Stimulated activated naive CD4-positive, alpha-beta T cell (primary cell): ENCODE measurements at regions not wholly inside any gene's neighbourhood (a gene's known extent, or its start where the extent isn't known, plus 50 kb on each side); places are given as distances from the start of the nearest gene placed in this dataset.
"Not testable (repeated sequence)": the region's sequence is repeated elsewhere in the genome, so short reads cannot be mapped to it uniquely, and the experiment has no call there.

Experiments used
- DNase-seq, 6 experiments: peaks; one replicate each; lab custom pipeline; 2025; lab: John Stamatoyannopoulos, UW

DNA sequence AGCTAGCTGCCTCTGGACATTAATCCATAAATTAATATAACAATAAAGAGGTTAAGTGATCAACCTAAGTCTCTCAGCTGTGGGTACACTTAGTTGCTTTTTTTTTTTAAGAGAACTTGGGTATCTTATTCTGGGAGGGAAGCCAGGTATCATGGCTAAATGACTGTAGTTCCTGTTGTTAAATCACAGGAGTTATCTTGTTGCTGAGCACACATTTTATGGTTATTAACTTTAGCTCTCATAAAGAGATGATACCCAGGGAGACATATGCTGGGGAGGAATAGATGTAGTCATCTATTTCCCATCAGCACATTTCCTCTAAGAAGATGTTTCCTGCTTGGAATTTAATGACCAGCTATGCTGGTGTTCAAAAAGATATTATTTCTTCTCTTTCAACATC lies 227.8 kb downstream of the PTGER3 start:
- no peak for DNase-seq

DNA sequence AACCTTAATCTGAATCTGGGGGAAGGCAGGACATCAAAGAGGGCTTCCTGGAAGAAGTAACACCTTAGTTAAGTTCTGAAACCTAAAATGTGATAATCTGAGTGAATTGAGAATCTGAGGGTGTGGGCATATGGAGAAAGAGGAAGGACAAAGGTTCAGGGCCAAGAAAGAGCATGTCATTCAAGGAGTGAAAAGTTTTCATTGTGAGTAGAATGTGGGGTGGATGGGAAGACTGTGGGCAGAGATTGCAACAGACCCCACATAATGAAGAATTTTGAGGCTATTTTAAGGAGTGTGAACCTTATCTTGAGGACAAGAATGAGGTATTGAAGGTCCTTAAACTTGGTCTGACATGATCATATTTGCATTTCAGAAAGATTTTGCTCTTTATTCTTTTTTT lies 227.2 kb downstream of the PTGER3 start:
- DNase-seq = no peak

DNA sequence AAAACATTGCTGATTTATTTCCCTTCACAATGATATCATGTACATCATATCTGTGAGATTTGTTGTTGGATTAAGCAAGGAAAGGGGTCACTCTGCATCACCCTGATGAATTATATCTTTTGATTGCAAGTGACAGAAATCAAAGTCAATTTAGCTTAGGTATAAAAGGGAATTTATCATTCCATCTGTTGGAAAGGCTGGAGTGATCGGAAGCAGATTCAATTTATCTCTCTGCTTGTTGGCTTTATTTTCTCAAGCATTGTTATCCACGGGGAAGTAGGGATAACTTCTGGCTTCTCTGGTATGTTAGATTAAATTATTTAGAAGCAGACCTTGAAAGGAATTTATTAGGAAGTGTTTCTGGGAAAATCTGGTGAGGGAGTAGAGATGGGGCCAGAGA lies 226.6 kb downstream of the PTGER3 start:
- no peak for DNase-seq

DNA sequence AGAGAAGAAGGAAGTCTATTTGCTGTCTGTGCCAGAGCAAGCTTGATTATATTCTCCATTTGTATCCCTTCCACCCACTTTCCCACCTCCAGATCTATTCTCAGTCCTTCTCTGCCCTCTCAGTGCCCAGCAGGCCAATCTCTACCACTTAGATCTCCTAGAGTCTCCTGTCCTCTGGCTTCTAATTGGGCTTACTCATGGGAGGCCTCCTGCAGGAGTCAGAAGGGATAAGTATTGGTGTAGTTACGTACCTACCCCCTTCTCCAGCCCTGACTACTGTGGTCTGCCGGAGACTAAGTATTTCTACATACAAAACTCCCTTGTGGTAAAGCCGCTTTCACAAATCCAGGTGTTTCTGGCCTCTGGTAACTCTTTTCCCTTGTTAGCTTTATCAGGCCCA lies 221.2 kb downstream of the PTGER3 start:
- no peak for DNase-seq

DNA sequence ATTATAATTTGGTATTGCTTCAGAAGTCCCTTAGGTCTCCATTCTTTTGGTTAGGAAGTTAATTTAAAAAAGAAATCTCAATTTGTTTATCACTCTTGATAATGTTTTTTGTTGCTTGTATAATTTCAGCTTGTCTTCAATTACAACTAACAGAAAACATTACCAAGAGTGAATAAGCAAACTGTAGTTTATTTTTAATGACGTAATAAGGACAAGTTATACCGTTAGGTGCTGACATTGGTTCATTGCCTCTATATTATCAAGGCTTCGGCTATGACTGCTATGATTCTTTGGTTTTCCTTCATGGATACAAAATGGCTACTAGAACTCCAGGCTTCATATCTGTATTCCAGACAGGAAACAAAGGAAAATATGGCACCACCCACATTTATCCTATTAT lies 220.6 kb downstream of the PTGER3 start:
- no peak for DNase-seq

DNA sequence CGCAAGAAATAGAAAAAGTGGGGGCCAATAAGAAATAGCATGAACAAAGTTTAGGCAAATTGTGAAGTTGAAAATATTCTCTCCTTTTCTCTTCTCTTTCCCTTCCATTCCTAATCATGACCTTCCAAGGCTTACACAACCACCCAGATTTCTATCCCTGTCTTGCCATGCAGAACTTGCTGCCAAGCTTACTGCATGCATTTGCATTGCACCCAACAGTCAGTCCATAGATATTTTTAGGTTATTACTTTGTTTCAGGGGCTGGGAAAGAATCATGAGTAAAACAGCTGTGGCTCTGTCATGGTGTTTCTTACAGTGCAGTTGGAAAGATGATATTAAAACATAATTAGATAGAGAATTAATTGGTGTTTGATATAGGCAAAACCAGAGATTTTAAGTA lies 219.4 kb downstream of the PTGER3 start:
- no peak for DNase-seq

DNA sequence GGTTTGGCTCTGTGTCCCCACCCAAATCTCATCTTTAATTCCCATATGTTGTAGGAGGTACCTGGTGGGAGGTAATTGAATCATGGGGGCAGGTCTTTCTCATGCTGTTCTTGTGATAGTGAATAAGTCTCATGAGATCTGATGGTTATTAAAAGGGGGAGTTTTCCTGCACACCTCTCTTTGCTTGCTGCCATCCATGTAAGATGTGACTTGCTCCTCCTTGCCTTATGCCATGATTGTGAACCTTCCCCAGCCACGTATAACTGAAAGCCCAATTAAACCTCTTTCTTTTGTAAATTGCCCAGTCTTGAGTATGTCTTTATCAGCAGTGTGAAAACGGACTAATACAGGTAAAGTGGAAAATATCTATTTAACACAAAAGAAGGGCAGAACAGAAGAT lies 213.3 kb downstream of the PTGER3 start:
- DNase-seq = not testable (repeated sequence)

DNA sequence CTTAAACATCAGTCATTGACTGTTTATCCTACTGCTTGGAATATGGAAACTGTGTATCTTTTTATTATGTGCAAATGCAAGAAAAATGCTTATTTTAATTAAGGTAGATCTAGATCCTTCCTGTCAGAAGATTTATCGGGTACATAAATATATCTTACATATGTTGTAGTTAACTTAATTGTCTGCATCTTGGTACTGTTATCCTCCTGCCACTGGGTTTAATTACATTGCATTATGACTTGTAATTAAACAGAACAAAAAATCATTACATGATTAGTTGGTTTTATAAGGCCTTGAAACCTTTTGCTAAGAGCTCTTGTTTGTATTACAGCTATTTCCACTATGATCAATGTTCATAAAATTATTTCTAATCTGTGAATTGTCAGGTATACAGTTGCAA lies 211.2 kb downstream of the PTGER3 start:
- no peak for DNase-seq

DNA sequence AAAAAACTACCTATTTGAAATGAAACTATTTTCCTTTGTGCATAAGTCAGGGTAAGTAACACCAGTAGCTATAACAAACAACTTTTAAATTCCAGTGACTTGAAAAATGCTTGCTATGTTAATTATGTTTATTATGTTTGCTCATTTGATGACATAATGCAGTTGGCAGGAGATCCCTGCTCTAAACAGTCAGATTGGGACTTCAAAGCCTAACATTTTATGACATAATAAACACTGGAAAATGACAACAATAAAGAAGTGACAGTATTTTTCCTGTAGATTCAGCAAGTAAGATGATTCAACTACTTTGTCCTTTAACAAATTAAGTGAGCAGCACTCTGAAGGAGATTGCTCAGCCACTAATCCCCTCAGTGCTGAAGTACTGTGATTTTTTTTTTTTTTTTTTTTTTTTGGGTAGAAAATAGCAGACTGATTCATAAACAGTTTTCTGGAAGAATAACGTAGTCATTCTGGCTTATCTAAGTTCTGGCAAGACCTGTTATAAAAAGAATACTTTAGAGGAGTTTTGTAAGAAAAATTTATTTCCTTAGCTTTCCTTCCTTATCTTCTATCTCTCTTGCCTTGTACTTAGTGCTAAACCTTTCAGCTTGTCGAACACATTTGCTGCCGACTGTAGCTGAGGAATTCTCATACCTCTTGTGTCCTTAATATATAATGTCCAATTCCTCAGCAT lies 207.2 kb downstream of the PTGER3 start:
- no peak for DNase-seq

DNA sequence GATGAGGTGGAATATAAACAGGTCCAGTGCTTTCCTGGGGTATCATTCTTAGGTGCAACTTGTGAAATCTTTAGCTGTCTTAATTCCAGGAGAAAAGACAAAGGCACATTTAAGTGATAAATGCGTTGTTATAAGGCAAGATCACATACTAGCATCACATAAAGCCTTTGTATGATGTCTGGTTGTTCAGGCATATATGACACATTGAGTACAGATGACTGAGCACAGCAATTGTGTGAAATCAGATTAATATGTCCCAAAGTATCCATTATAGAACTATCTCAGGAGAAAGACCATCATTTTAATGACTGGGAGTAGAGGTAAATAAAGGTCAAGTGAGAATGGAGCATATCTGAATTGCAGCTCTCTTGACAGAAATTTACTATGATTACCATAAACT lies 205.1 kb downstream of the PTGER3 start:
- no peak for DNase-seq

DNA sequence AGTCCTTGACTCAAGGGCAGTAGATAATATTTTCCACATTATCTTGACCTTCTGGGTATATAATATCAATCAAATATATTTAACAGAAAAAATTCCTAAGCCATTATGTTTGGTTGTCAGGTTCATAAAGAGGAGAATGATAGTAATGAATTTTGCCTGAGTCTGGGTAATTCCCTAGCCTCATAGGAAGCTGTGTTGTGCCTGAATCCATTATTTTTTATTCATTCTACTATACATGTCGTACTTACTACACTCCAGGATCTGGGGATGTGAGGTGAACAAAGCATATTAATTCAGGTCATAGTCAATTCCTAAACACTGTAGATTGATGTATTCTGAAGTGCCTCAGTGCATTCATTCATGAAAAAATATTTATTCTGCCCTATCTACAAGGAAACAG lies 204.2 kb downstream of the PTGER3 start:
- no peak for DNase-seq

DNA sequence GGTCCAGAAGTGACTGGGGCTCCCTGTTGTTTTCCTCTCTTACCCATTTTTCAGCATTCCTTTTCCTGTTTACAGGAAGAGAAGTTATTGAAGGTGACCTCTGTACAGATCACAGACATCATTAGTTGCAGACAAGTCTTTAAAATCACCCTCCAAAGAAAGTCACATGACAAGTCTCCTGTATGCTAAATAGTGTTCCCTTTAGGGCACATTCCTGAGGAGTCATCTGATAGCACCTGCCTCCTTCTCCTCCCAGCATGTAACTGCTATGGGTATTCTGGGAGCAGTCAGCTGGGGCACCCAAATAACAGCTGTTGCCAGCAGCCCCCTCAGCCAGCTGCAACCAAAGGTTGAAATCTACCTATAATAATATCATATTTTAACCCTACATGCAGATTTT lies 200.6 kb downstream of the PTGER3 start:
- no peak for DNase-seq

DNA sequence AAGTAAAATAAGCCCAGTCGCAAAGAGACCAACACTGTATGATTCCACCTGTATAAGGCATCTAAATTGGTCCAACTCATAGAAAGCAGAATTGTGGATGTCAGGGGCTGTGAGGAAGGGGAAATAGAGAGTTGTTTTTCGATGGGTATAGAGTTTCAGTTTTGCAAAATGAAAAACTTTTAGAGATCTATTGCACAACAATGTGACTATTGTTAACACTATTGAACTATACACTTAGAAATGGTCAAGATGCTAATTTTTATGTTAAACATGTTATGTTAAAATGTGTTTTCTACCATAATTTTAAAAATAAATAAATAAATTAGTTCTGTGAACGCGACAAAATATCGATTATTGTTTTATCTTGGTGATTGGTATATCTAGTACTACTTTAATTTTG lies 192.4 kb downstream of the PTGER3 start:
- DNase-seq = no peak

DNA sequence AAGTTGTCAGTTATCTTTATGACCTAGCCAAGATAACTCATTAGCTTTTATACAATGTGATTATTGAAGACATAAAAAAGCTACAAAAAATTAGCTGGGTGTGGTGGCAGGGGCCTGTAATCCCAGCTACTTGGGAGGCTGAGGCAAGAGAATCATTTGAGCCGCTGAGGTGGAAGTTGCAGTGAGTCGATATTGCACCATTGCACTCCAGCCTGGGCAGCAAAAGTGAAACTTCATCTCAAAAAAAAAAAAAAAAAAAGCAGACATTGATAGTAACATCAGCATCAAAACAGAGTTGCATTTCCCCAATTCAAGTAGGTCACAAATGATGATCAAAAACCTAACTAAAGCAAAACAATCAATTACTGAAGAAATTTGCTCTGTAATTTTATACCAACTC lies 191.4 kb downstream of the PTGER3 start:
- DNase-seq = no peak

DNA sequence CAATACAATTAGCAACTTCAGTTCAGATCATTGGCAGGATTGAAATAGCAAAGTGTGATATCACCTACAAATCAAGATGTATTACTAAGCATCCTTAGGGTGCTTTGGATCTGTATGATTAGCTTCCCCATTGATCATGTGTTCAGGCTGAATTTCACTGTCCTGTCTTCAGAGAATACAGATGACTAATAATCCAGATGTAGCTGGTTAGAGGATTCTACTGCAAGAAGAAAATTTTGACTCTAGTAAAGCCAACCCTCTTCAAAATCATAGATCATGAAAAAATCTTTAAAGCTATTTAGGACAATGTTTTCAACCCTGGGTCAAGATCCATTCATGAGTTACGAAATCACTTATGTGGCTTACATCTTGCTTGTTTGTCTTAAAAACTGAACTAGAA lies 184.4 kb downstream of the PTGER3 start:
- no peak for DNase-seq

DNA sequence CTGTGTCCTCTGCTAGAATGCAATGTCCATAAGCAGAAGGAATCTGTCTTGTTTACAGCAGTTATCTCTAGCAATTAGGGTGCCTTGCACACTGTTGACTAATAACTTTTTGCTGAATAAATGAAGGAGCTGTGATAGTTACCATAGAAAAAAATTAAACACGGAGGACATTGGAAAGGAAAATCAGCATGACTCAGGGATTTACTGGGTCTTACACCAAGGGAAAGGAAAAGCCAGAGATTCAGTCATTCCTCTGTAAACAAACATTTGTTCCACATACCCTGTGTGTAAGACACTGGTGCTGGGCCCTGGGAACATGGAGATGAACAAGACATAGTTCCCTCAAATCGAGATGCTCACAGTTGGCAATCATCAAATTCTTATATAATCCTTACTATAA lies 183.3 kb downstream of the PTGER3 start:
- no peak for DNase-seq

DNA sequence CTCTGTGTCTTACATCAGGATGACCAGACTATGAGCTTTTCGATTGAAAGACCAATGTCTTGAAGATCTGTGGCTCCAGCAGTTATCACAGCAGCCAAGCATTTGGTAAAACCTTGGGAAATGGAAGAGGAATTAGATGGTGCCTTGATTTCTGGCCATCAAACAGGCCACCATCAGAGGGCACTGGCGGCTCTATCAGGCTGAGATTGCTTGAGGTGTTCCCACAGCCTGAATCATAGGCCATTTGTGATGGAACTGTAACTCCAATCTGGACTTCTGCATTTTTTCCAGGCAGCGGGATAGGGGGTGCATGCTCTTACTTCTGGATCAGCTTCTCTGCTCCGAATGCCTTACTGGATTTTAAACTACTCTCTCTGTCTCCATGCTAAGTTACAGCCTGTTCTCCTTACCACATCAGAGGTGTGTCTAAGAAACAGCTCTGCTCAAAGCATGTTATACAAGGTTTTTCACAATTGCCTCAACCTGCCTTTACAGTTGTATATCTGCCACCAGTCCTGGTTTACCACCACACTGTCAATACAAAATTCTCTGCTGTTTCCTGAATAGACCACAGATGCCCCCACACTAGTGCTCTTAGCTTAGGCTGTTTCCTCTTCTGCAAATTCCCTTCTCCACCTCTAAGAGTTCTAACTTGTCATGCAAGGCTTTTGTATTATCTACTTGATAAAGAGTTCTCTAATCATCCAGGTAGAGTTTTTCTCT lies 180.9 kb downstream of the PTGER3 start:
- DNase-seq = no peak

DNA sequence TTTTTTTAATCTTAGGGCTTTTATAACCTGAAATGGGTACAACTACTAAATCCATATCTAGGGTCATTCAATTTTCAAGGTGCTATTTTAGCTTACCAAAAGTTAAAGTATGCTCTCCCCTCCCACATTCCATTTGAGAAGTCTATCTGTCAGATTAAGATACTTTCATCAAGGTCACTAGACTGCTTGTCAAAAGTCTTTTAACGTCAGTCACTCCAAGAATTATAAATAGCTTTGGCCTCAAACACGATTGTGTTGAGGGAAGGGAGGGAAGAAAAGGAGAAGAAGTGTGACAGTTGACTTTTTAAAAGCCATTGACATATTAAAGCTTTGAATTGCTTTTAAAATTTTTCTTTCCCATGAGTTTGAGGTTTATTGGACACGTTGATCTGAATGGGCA lies 175.8 kb downstream of the PTGER3 start:
- DNase-seq = no peak

DNA sequence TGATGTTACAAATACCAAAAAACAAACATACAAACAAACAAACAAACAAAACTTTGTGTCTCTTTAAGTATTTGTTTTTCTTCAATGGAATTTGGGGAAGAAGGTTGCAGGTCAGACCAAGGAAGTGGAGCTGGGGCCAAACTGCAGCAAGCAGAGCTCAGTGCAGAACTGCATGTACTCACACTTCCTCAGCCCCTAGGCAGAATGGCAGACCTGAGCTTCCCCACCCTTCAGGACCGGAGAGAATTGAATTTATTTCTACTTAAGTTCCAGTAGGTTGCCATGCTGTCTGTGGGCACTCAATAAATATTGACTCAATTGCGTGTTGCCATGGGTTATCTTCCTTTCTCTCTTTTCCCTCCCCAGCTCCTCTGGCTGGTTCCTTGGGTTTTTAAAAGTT lies 173.6 kb downstream of the PTGER3 start:
- no peak for DNase-seq

DNA sequence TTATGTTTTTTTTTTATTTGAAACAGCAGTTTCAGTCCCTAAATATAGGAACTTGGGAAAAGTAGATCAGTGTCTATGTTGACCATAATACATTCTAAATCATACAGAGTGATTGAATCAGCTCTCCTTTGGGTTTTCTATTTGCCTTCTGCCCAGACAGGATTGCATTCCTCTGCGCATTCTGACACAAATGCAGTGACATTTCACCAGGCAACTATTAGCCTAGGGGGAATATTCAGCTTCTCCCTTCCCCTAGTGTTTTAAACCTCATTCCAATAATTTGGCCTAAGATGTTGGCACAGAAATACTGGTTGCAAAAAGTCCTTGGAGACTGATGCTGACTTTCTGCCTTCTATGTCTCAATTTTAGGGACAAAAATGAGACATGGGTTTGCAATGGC lies 172.8 kb downstream of the PTGER3 start:
- DNase-seq = no peak

DNA sequence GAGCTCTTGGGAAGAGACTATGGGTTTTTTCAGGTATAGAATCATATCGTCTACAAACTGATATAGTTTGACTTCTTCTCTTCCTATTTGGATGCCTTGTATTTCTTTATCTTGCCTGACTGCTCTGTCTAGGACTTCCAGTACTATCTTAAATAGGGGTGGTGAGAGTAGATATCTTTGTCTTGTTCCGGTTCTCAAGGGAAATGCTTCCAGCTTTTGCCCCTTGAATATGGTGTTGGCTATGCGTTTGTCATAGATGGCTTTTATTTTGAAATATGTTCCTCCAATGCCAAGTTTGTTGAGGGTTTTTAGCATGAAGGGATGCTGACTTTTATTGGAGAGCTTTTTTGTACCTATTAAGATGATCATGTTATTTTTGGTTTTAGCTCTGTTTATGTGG lies 170.3 kb downstream of the PTGER3 start:
- no peak for DNase-seq

DNA sequence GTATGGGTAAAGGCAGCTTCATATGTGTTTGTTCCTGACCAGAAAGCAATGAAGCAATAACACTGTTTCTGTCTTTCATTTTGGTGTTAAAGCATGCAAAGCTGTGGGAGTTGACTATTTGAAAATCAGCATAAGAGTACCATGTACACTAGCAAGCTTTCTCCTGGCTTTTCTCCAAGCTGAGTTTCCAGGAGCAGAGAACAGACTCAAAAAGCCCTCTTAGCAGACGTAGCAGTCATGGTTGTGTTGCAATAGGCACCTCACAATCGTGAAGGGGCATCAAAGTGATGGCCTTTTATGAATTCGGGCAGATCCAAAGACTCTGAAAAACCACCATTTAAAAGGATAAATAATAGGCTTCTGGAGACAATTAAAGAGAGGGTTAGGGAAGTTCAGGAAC lies 159.7 kb downstream of the PTGER3 start:
- no peak for DNase-seq

DNA sequence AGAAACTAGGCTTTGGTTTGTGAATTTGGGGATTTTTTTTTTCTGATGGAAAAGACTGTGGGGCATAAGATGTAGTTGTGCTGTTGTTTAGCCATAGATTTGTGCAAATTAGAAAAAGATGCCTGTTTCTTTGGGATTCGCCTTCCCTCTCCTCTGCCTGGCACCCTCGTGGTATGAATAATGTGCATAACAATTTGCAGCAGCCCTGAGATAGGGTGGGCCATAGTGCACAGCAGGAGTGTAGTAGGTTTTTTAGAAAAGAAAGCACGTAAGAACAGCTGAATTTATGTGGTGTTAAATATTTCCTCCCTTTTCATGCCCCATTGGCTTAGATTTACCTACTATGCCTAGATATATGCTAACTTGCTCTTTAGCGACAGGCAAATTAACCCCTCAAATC lies 158.9 kb downstream of the PTGER3 start:
- no peak for DNase-seq

DNA sequence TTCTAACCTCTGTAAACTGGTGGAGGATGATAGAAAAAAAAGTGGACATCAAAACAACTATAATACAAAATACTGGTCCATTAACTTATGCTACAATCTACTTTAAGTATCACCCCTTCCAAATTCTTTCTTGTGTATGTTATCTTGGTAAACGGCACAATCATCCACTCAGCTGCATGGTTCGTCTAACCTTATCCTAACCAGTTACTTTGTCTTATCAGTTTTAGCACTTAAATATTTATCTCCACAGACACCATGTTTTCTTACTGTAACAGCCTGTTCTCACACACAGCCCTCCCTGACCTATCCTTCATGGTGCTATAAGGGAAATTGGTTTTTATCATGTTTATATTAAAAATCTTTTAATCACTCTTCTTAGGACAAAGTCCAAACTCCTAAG lies 157.2 kb downstream of the PTGER3 start:
- DNase-seq = no peak
